ENCODE measurements at regions not wholly inside any gene's neighbourhood (a gene's known extent, or its start where the extent isn't known, plus 50 kb on each side); places are given as distances from the start of the nearest gene placed in this dataset.

GRCh38 chr1:221847676-221848075 lies 105.8 kb upstream of the DUSP10 start:
- no peak for TF ChIP-seq CTCF (conservative IDR thresholded peaks at IDR 0.05; ENCODE audit: low read length)
- no peak for TF ChIP-seq EZH2phosphoT487 (IDR thresholded peaks at IDR 0.05; ENCODE audit: borderline replicate concordance)
